NCI-H2081 (cell line): ENCODE measurements at regions not wholly inside any gene's neighbourhood (a gene's known extent, or its start where the extent isn't known, plus 50 kb on each side); places are given as distances from the start of the nearest gene placed in this dataset.
"Not testable (repeated sequence)": the region's sequence is repeated elsewhere in the genome, so short reads cannot be mapped to it uniquely, and the experiment has no call there.

ENCODE experiments used
- DNase-seq, 2 experiments: peaks; one replicate each; lab custom pipeline; 2025; lab: John Stamatoyannopoulos, UW

- no peak for DNase-seq
These were observed 60.7 kb downstream of the RRM2 start for GRCh38 chr2:10183146-10183675.

GRCh38 chr2:10184421-10184820 is 61.9 kb downstream of the RRM2 start:
- no peak for DNase-seq

- no peak for DNase-seq
These were observed 62.5 kb downstream of the RRM2 start for GRCh38 chr2:10185046-10185445.

DNA sequence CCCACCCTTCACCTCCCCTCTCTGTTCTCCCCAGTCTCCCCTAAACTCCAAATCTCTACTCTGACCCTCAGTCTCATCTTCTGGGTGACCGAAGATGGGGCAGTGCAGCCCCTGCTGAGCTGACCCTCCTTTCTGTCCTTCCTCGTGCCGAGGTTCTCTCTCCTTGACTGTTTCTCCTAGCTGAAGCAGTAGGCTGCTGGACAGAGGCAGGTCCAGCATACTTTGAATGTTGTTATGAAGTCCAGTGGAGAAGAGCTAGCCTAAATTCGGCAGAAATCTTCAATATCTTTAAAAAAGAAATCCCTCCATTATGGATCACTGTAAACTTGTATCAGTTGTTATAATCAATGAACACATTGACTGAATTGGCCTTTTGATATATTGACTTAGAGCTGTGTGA is 63.2 kb downstream of the RRM2 start:
- DNase-seq: no peak

DNA sequence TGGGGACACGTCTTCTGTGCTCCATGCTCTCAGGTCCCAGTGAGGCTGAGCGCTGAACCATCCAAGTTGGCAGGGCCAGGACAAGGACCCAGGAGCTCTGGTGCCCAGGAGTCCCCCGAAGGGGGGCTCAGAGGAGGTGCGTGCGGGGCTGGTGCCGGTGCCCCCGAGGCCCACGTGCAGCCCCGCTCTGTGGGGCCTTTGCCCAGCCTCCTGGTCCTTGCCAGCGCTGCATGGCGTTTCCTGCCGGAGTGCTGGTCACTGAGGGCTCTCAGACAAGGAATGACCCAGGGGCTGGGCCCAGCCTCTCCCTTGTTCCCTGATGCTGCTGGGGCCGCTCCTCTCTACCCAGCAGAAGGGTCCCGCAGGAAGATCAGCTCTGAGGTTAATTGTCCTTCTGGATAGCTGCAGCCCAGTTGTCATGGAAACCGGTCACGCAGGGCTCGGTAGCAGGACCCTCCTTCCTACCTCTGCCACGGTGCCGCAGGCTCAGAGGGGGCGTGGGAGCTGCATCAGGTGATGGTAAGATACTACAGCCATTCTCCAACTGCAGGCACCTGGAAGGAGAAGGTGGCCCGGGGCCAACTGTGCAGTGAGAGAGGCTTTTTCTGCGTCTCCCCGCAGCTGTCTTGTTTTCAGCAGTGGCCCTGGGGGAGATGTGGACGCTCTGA is 64.5 kb downstream of the RRM2 start:
- no peak for DNase-seq

- DNase-seq: no peak
These were observed 65.1 kb downstream of the RRM2 start for GRCh38 chr2:10187661-10188060.

- no peak for DNase-seq
These were observed 65.7 kb downstream of the RRM2 start for GRCh38 chr2:10188211-10188610.

GRCh38 chr2:10188729-10189305 is 66.3 kb downstream of the RRM2 start:
- DNase-seq: no peak

DNA sequence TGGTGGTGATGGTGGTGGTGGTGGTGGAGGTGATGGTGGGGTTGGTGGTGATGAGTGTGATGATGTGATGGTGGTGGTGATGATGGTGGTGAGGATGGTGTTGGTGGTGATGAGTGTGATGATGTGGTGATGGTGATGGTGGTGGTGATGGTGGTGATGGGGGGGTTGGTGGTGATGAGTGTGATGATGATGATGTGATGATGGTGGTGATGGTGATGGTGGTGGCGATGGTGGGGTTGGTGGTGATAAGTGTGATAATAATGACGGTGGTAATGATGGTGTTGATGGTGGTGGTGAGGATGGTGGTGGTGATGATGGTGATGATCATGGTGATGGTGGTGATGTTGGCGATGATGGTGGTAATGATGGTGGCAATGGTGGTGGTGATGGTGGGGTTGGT is 67.7 kb downstream of the RRM2 start:
- no peak for DNase-seq

- DNase-seq: no peak
These were observed 68.4 kb downstream of the RRM2 start for GRCh38 chr2:10190737-10191532.

- no peak for DNase-seq
These were observed 69.0 kb downstream of the RRM2 start for GRCh38 chr2:10191554-10191953.

- no peak for DNase-seq
These were observed 70.0 kb downstream of the RRM2 start for GRCh38 chr2:10192392-10193015.

DNA sequence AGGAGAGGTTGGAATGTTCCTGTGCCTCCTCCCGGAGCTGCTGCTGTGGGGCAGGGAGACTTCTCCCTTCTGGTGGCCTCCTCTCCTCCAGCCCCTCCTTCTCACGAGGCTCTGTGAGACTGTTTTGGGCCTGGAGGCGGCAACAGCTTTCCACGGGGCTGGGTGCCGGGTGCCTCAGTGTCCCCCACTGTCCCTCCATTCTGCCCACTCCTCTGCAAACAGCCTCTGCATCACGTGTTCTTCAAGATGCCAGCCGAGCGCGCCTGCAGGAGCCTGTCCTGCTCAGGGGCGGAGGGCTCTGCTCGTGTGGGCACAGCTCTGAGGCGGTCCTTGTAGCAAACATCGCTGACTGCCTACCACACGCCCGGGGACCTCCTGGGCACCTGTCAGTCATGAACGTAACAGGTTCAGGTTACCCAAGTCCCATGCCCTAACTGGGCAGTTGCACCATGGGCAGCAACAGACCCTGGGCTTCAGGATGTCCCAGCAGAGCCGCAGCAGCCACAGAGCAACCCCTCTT is 70.8 kb downstream of the RRM2 start:
- no peak for DNase-seq

DNA sequence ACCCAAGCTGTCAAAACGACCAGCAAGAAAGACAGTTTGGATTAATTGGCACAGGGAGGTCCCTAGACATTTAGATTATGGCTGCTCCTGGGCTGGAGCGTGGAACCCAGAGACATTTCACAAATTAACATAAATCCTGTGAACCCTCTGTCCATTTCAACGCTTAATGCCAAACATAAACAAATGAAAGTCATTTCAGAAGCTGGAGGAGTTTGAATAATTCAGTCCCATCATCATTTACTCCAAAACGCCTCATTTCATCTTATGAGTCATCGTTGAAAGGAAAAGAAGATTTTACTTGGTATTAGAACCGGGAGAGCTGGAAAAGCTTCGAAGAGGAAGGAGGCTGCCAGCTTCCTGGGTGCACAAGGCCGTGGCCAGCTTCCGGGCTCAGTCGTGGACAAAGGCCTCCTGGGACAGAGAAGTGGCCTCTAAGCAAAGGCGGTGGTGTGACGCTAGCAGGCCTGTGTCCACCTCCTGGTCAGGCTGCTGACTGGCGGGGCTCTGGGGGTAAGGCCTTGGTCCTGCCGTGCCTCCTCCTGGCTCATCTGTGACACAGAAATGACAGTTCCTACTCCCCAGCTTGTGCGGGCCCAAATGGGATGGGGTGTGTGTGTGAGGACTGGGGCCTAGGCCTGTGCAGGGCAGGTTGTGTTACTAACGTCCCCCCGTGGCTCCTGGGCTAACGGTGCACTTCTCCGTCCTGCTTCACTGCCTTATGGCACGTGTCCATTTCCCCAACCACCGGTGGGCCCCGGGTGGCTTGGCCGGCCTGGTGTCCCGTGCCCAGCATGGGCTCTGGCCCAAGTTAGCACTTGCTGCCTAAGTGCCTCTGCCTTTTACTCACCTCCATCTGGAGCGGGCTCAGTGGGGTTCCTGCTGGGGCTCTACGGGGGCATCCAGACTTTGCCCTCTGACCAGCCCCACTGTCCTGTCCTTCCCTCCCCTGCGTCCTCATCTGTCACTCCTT is 71.6 kb downstream of the RRM2 start:
- DNase-seq: no peak

DNA sequence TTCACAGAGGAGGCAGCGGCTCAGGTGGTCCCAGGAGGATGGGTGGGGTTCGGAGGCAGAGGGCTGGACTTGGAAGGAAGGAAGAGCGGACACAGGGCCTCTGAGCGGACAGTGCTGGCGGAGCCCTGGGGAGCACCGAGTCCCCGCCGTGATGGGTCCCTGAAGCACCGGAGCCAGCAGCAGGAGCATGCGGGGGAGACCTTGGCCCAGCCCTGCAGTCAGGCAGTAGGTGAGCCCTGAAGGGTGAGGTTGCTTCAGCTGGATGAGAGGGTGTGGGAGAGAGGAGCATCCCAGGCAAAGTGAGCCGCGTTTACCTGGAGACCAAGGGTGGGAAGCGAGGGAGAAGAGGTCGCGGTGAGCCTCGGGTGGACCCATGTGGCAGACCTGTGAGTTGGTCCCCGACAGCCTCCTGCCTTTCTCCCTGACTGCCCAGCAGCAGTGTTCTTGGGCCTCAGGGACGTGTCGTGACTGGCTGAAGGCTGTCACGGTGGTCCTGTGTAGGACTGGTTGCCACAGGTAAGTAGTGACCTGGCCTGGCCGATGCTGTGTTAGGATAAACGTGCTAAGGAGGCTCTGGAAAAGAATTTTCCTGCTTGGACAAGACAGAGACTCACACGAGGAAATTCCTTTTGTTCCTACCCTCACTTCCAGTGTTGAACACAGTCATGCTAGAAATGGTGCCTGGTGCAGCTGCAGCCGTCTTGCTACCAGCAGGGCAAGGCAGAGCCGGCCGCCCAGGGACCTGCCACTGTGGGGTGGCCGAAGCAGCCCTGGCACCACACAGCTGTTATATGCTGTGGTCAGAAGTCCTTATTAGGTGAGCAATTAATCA is 73.0 kb downstream of the RRM2 start:
- no peak for DNase-seq

DNA sequence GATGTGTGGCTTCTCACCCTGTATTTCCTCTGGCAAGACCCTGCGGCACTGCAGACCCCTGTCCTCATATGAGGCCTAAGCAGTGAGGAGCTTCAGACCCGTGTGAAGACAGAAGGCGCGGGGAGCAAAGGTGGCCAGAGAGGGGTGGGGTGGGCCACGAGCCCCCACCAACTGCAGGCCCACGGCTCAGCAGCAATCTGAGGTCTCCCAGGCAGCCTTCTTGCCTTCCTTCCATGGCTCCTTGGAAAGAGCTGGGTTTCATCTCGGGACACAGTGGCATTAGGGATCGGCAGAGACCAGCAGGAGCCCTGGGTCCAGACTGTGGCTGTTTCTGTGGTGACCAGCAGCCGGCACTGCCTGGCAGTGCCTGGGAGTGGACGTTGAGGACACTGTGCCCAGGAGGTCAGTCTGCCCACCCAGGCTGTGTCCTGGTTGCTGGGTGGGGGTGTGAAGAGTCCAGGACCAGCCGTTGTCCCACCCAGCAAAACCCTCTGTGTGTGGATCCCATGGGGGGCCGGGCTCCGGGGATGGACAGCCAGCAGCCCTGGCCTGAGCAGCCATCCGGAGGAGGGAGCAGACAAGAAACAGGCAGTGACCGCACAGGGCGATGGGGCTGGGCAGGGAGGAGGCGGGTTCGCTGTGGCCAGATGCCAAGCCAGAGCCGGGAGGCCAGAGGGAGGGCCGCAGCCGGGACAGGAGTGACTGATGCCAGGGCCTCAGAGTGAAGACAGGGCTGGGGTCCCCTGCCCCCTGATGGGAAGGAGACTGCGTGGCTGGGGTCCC is 73.8 kb downstream of the RRM2 start:
- no peak for DNase-seq

- DNase-seq: no peak
These were observed 74.6 kb downstream of the RRM2 start for GRCh38 chr2:10196948-10197696.

DNA sequence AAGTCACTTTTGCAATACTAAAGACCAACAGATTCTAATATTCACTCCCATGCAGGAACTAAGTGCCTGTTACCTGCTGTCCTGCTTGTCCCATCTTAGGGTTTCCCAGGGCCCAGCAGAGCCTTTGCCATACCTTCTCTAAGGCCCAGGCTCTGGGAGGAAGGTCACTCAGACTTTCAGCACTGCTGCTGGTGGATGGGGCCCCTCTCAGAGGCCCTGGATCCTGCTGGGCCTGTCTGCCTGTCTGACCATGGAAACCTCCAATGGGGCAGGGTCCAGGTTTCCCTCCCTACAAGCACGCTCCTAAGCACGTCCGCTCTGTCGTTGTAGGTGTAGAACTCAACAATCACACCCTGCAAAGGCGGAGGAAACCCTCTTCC is 75.1 kb downstream of the RRM2 start:
- no peak for DNase-seq

- DNase-seq: not testable (repeated sequence)
These were observed 75.9 kb downstream of the RRM2 start for GRCh38 chr2:10198482-10198881.
